SU-DHL-6 (cell line): ENCODE measurements at regions not wholly inside any gene's neighbourhood (a gene's known extent, or its start where the extent isn't known, plus 50 kb on each side); places are given as distances from the start of the nearest gene placed in this dataset.

ENCODE experiments used
- EZH2phosphoT487 ChIP-seq: fragments of 200-600 bp; sonication (generic), shearing (Covaris generic); conservative IDR thresholded peaks from 2 replicates; pipeline ENCODE4 v1.6.1; 2018; ENCODE audit warnings: mild to moderate bottlenecking, antibody characterized with exemption, low read length, moderate library complexity, mixed read lengths
- TF ChIP-seq, protein P1 (sequence below): fragments of 200-600 bp; sonication (generic); IDR thresholded peaks from one replicate; pipeline ENCODE4 v1.5.1; 2017; ENCODE audit warnings: antibody characterized with exemption, mild to moderate bottlenecking, low read length, moderate library complexity; ENCODE audit not compliant: insufficient read depth, poor library complexity, severe bottlenecking

DNA sequence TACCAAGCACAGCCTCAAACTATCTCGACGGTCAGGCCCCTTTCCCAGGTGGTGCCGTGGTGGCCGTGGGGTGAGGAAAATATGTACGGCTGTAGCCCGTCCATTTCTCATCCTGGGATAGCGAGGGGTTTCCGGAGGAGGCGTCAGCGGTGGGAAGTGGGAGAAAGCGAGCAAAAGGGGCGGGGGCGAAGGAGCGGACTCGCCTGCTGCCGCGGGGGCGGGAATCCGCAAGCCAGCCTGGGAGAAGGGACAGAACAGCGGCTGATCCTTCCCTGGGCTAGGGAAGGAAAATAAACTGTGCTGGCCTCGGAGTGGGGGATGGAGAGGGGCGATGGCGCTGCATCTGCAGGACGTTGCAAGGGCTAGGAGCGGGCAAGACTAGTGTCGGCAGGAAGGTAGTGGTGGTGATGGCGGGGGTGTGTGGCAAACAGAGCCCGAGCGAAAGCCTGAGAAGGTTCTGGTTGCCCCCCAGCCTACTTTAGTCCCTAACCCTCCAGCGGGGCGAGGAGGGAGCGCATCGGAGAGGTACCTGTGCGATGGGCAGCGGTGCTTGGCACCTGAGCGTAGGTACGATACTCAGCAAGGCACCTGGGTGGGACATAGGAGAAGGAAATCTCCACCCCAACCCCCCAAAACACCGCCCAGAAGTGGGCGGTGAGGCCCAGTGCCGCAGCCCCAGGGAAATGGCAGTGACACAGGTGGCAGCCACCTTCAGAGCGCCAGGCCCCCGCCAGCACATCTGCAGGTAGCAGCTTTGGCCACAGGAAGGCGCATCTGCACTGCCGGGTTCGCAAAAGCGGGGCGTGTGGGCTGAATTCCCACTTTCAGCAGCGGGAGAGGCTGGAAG lies 49.9 kb upstream of the STEAP1B start:
- TF ChIP-seq, protein P1, sequence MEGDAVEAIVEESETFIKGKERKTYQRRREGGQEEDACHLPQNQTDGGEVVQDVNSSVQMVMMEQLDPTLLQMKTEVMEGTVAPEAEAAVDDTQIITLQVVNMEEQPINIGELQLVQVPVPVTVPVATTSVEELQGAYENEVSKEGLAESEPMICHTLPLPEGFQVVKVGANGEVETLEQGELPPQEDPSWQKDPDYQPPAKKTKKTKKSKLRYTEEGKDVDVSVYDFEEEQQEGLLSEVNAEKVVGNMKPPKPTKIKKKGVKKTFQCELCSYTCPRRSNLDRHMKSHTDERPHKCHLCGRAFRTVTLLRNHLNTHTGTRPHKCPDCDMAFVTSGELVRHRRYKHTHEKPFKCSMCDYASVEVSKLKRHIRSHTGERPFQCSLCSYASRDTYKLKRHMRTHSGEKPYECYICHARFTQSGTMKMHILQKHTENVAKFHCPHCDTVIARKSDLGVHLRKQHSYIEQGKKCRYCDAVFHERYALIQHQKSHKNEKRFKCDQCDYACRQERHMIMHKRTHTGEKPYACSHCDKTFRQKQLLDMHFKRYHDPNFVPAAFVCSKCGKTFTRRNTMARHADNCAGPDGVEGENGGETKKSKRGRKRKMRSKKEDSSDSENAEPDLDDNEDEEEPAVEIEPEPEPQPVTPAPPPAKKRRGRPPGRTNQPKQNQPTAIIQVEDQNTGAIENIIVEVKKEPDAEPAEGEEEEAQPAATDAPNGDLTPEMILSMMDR = no peak
- TF ChIP-seq EZH2phosphoT487 = no peak
